A172 (cell line): ENCODE measurements at regions not wholly inside any gene's neighbourhood (a gene's known extent, or its start where the extent isn't known, plus 50 kb on each side); places are given as distances from the start of the nearest gene placed in this dataset.
"Not testable (repeated sequence)": the region's sequence is repeated elsewhere in the genome, so short reads cannot be mapped to it uniquely, and the experiment has no call there.

ENCODE experiments used
- DNase-seq: peaks from one replicate; pipeline ENCODE4 v3.0.0-alpha.2; 2015; ENCODE audit warnings: low spot score

GRCh38 chr10:35792291-35792690 lies 150.2 kb upstream of the FZD8 start:
- DNase-seq, result peak; percentile 11

GRCh38 chr10:35789996-35790395 lies 147.9 kb upstream of the FZD8 start:
- DNase-seq, result peak; percentile 83

DNA sequence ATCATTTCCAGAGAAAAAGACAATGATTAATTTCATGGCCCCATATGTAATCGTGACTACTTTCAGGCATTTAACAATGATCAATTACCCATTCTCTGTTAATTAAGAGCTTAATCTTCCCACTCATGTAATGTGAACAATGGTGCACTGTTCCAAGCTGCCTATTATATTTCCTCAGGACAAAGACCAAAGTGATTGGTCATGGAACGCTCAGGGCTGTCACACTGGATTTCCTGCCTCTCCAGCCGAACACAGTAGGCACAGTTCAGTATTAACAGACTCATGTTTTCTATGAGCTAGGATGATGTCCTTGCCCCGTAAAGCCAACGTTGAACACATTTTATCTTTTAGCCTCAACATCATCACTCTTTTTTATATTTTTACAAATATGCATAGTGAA lies 142.7 kb upstream of the FZD8 start:
- no peak for DNase-seq

GRCh38 chr10:35783305-35783838 lies 141.3 kb upstream of the FZD8 start:
- DNase-seq, result peak; percentile 42

DNA sequence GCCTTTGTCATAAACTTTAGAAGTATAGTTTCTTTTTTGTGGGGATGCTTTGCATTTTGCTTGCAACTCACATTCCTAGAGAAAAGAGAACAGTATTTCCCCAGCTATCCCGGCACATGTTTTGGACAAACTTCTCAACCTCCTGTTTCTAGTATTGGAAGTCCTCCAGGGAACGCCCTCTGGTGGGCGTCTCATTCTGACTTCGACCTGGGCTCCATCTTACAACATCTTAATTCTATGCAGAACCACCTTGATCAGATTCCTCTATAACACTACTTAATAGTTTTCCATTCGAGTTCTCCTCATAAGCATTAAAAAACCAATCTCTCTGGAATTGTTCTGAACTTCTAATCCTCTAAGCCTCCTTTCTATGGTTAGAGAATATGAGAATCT lies 139.5 kb upstream of the FZD8 start:
- no peak for DNase-seq

GRCh38 chr10:35780970-35781642 lies 139.0 kb upstream of the FZD8 start:
- no peak for DNase-seq

DNA sequence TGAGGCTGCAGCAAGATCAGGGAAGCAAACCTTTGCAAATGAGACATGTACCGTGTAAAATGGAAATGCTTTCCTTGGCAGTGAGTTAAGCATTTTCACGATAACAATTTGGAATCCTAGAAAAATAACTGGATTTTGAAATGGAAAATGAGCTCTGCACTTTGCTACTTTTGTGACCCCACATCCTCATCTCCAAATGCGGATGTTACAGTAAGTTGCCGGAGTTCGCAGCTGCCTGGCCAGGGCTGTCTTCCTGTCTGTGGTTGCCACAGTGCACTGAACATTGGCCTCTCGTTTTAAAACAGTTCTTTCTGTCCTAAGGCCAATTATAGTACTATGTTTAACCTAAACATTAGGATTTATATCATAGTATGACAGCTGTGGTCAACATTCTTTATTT lies 136.2 kb upstream of the FZD8 start:
- no peak for DNase-seq

DNA sequence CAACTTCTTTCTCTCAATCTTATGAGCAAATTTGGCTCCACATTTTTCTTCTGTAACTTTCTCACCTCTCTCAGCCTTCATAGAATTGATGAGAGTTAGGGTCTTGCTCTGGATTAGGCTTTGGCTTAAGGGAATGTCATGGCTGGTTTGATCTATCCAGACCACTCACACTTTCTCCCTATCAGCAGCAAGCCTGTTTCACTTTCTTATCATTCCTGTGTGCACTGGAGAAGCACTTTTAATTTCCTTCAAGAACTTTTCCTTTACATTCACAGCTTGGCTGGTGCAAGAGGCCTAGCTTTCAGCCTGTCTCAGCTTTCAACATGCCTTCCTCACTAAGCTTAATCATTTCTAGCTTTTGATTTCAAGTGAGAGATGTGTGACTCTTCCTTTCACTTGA lies 134.5 kb upstream of the FZD8 start:
- not testable (repeated sequence) for DNase-seq

DNA sequence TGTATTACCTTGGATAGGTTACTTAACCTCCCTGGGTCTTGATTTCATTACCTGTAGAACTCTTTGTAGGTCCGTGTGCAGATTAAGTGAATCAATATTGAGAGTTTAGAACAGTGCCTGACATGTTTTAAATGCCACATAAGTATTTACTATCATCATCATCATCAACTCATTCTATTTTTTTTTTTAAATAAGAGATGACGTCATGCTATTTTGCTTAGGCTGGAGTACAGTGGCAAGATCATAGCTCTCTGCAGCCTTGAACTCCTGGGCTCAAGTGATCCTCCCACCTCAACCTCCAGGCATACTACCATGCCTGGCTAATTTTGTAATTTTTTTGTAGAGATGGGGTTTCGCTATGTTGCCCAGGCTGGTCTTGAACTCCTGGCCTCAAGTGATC lies 132.0 kb upstream of the FZD8 start:
- DNase-seq, result no peak

DNA sequence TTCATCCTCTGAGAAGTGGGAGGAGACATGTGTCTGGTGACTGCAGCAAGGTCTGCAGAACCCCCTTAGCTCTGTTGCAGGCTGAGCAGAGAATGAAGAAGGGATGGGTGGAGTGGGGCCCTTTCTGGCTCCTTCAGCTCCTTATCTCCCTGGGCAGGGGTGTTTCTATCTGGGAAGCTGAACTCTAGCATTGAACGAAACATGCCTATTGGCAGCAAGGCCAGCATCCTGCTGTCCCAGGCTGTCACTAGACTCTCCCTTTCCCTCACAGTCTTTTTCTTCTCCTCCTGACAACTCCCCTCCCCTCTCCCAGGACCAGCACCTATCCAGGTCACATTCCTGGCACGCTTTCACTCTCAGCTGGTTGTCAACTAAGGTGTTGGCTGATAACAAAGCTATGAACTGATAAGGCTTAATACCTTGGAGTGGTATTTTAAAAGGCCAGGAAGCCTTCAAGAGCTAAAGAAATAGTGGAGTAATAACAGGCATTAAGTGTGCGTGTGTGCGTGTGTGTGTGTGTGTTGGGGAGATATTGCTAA lies 128.8 kb upstream of the FZD8 start:
- no peak for DNase-seq

DNA sequence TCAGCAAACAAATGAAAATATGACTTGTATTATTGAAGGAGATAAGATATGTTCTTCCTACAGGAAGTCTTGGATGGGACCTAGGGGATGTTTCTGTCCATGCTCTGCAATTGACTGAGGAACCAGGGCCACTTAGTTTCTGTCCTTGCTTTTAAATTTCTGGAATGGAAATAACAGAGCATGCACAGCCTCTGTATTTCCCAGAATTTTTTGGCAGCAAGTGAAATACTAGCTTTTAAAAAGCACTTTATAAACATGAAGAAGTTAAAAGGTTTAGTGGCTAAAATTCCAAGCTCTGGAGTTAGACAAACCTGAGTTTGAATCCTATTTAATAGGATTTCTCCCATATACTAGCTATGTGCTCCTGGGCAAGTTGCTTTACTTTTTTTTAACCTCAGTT lies 127.7 kb upstream of the FZD8 start:
- no peak for DNase-seq

DNA sequence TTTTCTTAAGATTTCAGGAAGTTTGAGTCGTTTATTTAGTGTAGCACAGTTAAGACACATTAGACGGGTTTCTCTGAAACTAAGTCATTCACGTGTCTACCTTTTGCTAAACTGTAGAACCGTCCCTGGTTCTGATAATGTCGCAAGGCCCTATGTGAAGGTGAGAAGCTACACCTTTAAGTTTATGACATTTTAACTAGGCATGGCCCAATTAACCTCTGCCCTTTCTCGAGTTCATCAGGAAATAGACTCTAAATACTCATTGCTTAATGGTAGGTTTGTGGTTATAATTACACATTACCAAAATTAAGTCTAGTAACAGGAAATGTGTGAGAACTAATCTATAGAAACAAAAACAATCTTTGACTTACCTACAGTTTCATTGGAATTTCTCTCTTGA lies 126.6 kb upstream of the FZD8 start:
- DNase-seq, result no peak

DNA sequence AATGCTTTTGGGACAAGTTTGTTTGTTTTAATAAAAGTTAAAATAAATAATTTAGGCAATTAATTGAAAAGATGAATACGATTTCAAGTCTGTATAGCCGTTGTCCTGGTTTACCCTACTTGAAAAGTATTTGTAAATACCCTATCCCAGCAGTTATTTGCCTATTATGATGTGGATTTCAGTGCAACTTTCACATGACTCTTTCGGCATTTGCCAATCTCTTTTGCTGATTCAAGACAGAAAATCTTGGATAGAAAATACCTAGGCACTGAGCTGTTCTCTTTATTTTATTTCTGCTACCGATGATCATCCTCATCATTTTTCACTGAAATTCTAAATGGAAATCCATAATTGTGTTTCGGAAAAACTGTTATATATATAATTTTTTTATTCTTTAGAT lies 125.9 kb upstream of the FZD8 start:
- no peak for DNase-seq

- no peak for DNase-seq
Measured at GRCh38 chr10:35765996-35766395, 123.9 kb upstream of the FZD8 start.

GRCh38 chr10:35765066-35765527 lies 123.0 kb upstream of the FZD8 start:
- no peak for DNase-seq

DNA sequence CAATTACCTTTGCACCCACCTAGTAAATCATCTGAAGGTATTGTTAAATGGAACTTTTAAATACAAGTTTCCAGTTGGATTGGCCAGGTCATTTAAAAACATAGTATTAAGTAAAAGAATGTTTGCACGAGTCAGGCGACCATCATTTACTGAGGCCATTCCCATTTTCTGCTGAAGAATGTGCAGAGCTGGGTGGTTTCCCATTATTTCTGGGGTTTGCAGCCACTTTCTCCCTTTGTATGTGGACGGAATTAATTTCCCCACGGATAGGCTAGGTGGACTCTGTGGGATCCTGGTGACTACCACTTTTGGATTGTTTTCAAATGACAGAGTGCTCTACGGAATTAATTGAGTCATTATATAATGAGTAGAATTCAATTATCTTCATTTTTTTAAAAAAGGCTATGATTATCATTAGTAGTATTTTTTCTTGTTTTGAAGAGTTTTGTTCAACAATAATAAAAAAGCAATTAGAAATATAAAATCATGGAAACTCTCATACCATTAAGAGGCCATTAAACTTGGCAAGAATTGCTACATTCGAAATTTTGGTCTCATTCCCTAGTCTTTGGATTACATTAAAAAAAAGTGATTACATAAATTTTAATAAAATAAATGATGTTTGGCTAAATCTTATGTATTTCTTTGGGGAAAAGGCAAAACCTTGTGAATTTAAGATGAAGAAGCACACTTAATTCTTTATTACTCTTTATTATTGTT lies 120.4 kb upstream of the FZD8 start:
- DNase-seq, result no peak

DNA sequence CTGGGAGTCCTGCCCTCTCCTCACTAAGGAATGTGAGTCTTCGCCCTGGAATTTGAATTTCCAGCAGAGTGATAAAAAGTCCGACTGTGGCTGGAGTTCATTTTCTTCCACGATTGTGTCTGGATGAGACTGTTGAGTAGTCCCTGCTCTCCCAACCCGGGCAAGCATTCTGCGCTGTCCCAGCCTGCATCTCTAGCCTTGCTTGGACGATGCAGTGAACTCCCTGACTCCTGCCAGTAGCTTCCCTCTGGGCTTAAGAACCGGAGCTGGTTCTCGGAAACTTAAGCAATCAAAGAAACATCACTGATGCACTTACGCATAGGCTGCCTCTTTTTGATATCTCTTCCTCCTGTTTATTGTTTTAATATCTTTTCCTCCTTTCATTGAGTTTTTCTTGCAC lies 116.0 kb upstream of the FZD8 start:
- no peak for DNase-seq

GRCh38 chr10:35754519-35754918 lies 112.4 kb upstream of the FZD8 start:
- DNase-seq, result no peak

DNA sequence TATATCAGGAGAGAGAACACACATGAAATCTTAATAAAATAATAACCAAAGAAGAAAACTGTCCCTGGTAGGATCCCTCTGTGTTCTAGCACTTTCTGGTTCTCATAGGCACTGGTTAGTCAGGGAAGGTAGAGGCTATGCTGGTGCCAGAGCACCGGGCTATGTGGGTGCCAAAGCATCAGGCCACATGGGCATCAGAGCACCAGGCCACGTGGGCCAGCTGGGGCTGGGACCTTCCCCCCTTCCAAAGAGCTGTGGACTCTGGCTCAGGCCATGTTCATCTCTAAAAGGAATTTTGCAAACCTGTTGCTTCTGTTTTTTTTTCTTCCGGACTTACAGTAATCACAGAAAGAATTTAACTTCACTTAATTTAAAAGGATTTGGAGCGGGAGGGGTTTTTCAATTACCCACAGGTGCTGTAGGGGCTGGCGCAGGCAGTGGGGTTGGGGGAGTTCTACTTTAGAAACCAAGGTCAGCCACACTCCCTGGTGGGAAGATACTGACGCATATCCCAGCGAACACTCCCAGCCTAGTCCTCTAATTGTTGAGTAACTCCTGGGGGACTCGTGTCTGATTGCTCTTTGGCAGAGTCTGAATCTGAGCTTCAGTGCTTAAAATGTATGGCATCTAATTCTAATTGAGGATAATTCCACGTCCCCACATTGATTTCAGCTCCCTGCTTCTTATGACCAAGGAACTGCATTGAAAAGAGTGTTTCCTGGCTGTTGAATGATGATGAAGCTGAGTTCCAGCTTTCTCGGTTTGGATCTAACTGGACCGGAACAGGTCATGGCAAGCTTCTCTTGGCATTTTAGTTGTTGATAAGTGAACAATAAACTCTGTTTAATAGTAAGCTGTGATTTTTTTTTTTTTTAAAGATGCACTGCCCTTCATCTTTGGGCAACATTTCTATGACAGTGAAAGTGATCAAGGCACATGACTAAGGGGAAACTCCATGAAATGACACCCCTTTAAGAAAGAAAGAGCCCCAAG lies 110.7 kb upstream of the FZD8 start:
- no peak for DNase-seq

DNA sequence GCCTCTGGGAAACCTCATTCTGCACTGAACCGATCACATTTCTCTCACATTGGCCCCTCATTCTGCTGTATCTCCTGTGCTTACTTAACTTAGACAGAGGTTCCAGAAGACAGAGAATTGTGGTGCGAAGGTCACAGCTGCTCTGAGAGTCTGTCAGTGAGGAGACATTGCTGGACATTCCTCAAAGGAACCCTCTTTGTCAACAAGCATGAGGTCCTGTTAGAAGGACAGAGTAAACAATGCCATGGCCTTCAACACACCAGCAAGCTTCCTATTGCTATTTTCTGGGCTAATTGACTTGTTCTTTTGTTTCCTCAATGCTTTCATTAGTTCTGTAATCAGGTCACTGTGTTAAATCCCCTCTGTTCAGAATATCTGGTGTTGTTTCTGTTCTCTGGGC lies 109.3 kb upstream of the FZD8 start:
- DNase-seq, result no peak

DNA sequence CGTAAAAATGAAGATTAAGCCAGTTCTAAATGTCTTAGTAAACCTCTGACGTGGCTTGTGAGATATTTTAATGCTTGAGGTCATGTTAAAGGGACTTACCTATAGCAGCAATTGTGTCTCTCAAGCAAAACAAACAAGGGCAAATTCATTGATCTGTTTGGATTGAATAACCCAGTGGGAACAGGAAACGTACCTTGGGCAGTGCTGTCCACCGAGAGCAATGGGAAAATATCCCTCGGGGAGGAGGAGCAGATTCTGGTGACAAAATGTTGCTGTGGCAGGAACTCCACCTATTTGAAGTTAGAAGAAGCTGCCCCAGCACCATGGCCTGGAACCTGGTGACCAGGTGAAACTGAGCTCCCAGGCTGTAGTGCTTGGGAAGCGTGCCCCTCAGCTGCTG lies 107.1 kb upstream of the FZD8 start:
- DNase-seq, result no peak
